Type B pancreatic cell (in vitro differentiated cells): ENCODE measurements at regions not wholly inside any gene's neighbourhood (a gene's known extent, or its start where the extent isn't known, plus 50 kb on each side); places are given as distances from the start of the nearest gene placed in this dataset.
A peak's percentile ranks its signal among the peaks of the same experiment; 100 is the strongest.
"Not testable (repeated sequence)": the region's sequence is repeated elsewhere in the genome, so short reads cannot be mapped to it uniquely, and the experiment has no call there.

Source experiments
- DNase-seq: peaks from one replicate; pipeline ENCODE4 v3.0.0; 2021; ENCODE audit warnings: mixed read lengths; ENCODE audit not compliant: unreplicated experiment; ENCODE audit errors: extremely low spot score
- H3K27ac Mint-ChIP-seq: 2 replicates; pipeline ENCODE4 v1.8.0; 2021; ENCODE audit warnings: mild to moderate bottlenecking, mixed read lengths
- H3K27me3 Mint-ChIP-seq: 2 replicates; pipeline ENCODE4 v1.8.0; 2021; ENCODE audit warnings: mixed read lengths
- H3K36me3 Mint-ChIP-seq: 2 replicates; pipeline ENCODE4 v1.8.0; 2021; ENCODE audit warnings: mixed read lengths
- H3K4me1 Mint-ChIP-seq: one replicate; pipeline ENCODE4 v1.8.0; 2021; ENCODE audit warnings: mixed read lengths; ENCODE audit not compliant: unreplicated experiment
- H3K4me3 Mint-ChIP-seq: 2 replicates; pipeline ENCODE4 v1.8.0; 2021; ENCODE audit warnings: mild to moderate bottlenecking, mixed read lengths
- H3K9me3 Mint-ChIP-seq: 2 replicates; pipeline ENCODE4 v1.8.0; 2021; ENCODE audit warnings: mixed read lengths
- CTCF ChIP-seq: fragments of 200-600 bp; sonication (generic); conservative IDR thresholded peaks from 2 replicates; pipeline ENCODE4 v1.5.0; 2021; ENCODE audit warnings: antibody characterized with exemption, mild to moderate bottlenecking

- TF ChIP-seq CTCF: no peak
- Mint-ChIP-seq H3K4me1 (peaks cover 5% of the 10 kb centered on the region), H3K9me3 (no peaks in the 10 kb centered on the region), H3K36me3 (no peaks in the 10 kb centered on the region), H3K27me3 (no peaks in the 10 kb centered on the region), H3K27ac (peak overlapping the region; percentile 41), H3K4me3 (no peak overlapping the region)
- DNase-seq: no peak
Observed at GRCh38 chr21:15625363-15625762, 104.4 kb upstream of the USP25 start.

- Mint-ChIP-seq H3K9me3 (no peaks in the 10 kb centered on the region), H3K4me1 (peaks cover 5% of the 10 kb centered on the region)
Observed at GRCh38 chr21:15626031-15626430, 103.8 kb upstream of the USP25 start.

GRCh38 chr21:15627011-15627410 lies 102.8 kb upstream of the USP25 start:
- H3K9me3 Mint-ChIP-seq: no peaks in the 10 kb centered on the region
- no peak for TF ChIP-seq CTCF
- no peak overlapping the region for H3K4me3 Mint-ChIP-seq
- H3K27ac Mint-ChIP-seq: no peak overlapping the region
- H3K4me1 Mint-ChIP-seq: peaks cover 5% of the 10 kb centered on the region
- no peaks in the 10 kb centered on the region for H3K36me3 Mint-ChIP-seq
- no peak for DNase-seq
- H3K27me3 Mint-ChIP-seq: no peaks in the 10 kb centered on the region

More at GRCh38 chr21:15626031-15626430, 103.8 kb upstream of the USP25 start:
- Mint-ChIP-seq H3K27me3 (no peaks in the 10 kb centered on the region), H3K27ac (no peak overlapping the region), H3K4me3 (no peak overlapping the region), H3K36me3 (no peaks in the 10 kb centered on the region)
- no peak for TF ChIP-seq CTCF
- DNase-seq: no peak

GRCh38 chr21:15627823-15628222 lies 102.0 kb upstream of the USP25 start:
- Mint-ChIP-seq H3K4me1 (peaks cover 5% of the 10 kb centered on the region), H3K9me3 (no peaks in the 10 kb centered on the region), H3K4me3 (peak overlapping the region; percentile 17), H3K27ac (peak overlapping the region; percentile 26), H3K27me3 (no peaks in the 10 kb centered on the region), H3K36me3 (no peaks in the 10 kb centered on the region)
- DNase-seq: no peak
- TF ChIP-seq CTCF: no peak

- H3K27ac Mint-ChIP-seq: no peak overlapping the region
- H3K4me1 Mint-ChIP-seq: peaks cover 5% of the 10 kb centered on the region
- H3K4me3 Mint-ChIP-seq: no peak overlapping the region
- TF ChIP-seq CTCF: no peak
- H3K36me3 Mint-ChIP-seq: no peaks in the 10 kb centered on the region
- H3K9me3 Mint-ChIP-seq: peaks cover 6% of the 10 kb centered on the region
- no peaks in the 10 kb centered on the region for H3K27me3 Mint-ChIP-seq
- DNase-seq: no peak
Observed at GRCh38 chr21:15631342-15631741, 98.4 kb upstream of the USP25 start.

- H3K4me1 Mint-ChIP-seq, DNase-seq, H3K36me3 Mint-ChIP-seq, H3K27ac Mint-ChIP-seq, H3K27me3 Mint-ChIP-seq, H3K9me3 Mint-ChIP-seq, H3K4me3 Mint-ChIP-seq: not testable (repeated sequence)
Observed at GRCh38 chr21:15634541-15634940, 95.2 kb upstream of the USP25 start.
